Left forelimb (tissue), 1 donor: ENCODE measurements at regions not wholly inside any gene's neighbourhood (a gene's known extent, or its start where the extent isn't known, plus 50 kb on each side); places are given as distances from the start of the nearest gene placed in this dataset.
A peak's percentile ranks its signal among the peaks of the same experiment; 100 is the strongest.

Source experiments
- DNase-seq: peaks from one replicate; pipeline ENCODE4 v3.0.0-alpha.2; 2018; ENCODE audit warnings: low spot score

- no peak for DNase-seq
These were observed 118.9 kb downstream of the TOMM20 start for GRCh38 chr1:235009561-235010306.

- no peak for DNase-seq
These were observed 119.6 kb downstream of the TOMM20 start for GRCh38 chr1:235009074-235009473.

- no peak for DNase-seq
These were observed 120.4 kb downstream of the TOMM20 start for GRCh38 chr1:235008239-235008638.

- DNase-seq: no peak
These were observed 121.8 kb downstream of the TOMM20 start for GRCh38 chr1:235006816-235007215.

- DNase-seq: no peak
These were observed 122.4 kb downstream of the TOMM20 start for GRCh38 chr1:235006132-235006721.

- DNase-seq: no peak
These were observed 123.7 kb downstream of the TOMM20 start for GRCh38 chr1:235004840-235005391.

GRCh38 chr1:235004276-235004675 is 124.4 kb downstream of the TOMM20 start:
- no peak for DNase-seq

- no peak for DNase-seq
These were observed 125.8 kb downstream of the TOMM20 start for GRCh38 chr1:235002706-235003300.

- no peak for DNase-seq
These were observed 129.1 kb downstream of the TOMM20 start for GRCh38 chr1:234999513-234999940.

GRCh38 chr1:234997896-234998741 is 130.5 kb downstream of the TOMM20 start:
- DNase-seq: peak; percentile 68

GRCh38 chr1:234997201-234997895 is 131.3 kb downstream of the TOMM20 start:
- DNase-seq: peak; percentile 87

- DNase-seq: no peak
These were observed 132.3 kb downstream of the TOMM20 start for GRCh38 chr1:234996245-234996757.

- DNase-seq: peak; percentile 45
These were observed 134.0 kb downstream of the TOMM20 start for GRCh38 chr1:234994436-234995295.

GRCh38 chr1:234992065-234992464 is 136.6 kb downstream of the TOMM20 start:
- DNase-seq: no peak

- DNase-seq: peak; percentile 22
These were observed 137.5 kb downstream of the TOMM20 start for GRCh38 chr1:234990874-234991801.

GRCh38 chr1:234990328-234990675 is 138.3 kb downstream of the TOMM20 start:
- no peak for DNase-seq

GRCh38 chr1:234989479-234990327 is 138.9 kb downstream of the TOMM20 start:
- peak; percentile 49 for DNase-seq

GRCh38 chr1:234989019-234989418 is 139.6 kb downstream of the TOMM20 start:
- DNase-seq: no peak
